SH-SY5Y (cell line): ENCODE measurements at regions not wholly inside any gene's neighbourhood (a gene's known extent, or its start where the extent isn't known, plus 50 kb on each side); places are given as distances from the start of the nearest gene placed in this dataset.

Experiments used
- GATA2 ChIP-seq: IDR thresholded peaks from 2 replicates; pipeline ENCODE4 v1.6.1; 2011; ENCODE audit warnings: mild to moderate bottlenecking, low read depth, low read length
- GATA3 ChIP-seq: IDR thresholded peaks from 2 replicates; pipeline ENCODE4 v1.6.1; 2011; ENCODE audit warnings: low read depth, mild to moderate bottlenecking, low read length, moderate library complexity

GRCh38 chr6:140181876-140182275 is 807.4 kb upstream of the CITED2 start:
- TF ChIP-seq GATA3 = no peak
- TF ChIP-seq GATA2 = no peak
